ENCODE measurements at regions not wholly inside any gene's neighbourhood (a gene's known extent, or its start where the extent isn't known, plus 50 kb on each side); places are given as distances from the start of the nearest gene placed in this dataset.

DNA sequence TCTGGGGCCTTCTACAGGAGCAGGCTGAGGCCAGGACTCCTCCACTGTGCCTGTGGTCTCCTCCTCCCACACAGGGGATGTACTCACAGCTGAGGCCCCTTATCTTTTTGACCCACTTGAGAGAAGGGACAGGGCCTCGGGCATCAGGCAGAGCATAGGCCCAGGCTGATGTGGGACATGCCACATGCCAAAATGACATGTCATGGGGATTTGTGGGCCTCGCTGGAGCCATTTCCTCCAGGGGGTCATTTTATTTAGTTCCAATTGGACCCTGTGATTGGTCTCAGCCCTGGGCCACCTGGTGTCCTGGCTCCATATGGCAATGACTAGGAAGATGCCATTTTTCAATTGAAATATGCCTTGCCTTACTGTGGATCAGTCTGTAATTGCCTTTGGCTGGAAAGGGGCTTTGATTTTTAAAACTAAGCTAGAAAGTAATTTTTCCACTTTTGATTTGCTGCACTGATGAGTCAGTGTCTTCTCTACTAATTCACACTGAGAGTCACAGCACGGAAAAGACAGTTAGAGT lies 171.1 kb upstream of the NAV2 start:
- TF ChIP-seq, protein P1, sequence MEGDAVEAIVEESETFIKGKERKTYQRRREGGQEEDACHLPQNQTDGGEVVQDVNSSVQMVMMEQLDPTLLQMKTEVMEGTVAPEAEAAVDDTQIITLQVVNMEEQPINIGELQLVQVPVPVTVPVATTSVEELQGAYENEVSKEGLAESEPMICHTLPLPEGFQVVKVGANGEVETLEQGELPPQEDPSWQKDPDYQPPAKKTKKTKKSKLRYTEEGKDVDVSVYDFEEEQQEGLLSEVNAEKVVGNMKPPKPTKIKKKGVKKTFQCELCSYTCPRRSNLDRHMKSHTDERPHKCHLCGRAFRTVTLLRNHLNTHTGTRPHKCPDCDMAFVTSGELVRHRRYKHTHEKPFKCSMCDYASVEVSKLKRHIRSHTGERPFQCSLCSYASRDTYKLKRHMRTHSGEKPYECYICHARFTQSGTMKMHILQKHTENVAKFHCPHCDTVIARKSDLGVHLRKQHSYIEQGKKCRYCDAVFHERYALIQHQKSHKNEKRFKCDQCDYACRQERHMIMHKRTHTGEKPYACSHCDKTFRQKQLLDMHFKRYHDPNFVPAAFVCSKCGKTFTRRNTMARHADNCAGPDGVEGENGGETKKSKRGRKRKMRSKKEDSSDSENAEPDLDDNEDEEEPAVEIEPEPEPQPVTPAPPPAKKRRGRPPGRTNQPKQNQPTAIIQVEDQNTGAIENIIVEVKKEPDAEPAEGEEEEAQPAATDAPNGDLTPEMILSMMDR (conservative IDR thresholded peaks at IDR 0.05; ENCODE audit: low read depth, low read length), result no peak
- no peak for TF ChIP-seq ELK1 (IDR thresholded peaks at IDR 0.05; ENCODE audit: borderline replicate concordance, low read depth, low read length)
- no peak for TF ChIP-seq RCOR1 (IDR thresholded peaks at IDR 0.05; ENCODE audit: insufficient replicate concordance, low read length)
- no peak for TF ChIP-seq POLR2A (IDR thresholded peaks at IDR 0.05; ENCODE audit: low read depth, low read length)
- no peak for TF ChIP-seq FOS (IDR thresholded peaks at IDR 0.05; ENCODE audit: low read depth, low read length)
- no peak for TF ChIP-seq RAD21 (IDR thresholded peaks at IDR 0.05; ENCODE audit: low read length)
- TF ChIP-seq SMC3 (IDR thresholded peaks at IDR 0.05; ENCODE audit: low read depth, low read length), result no peak
- TF ChIP-seq RFX5 (IDR thresholded peaks at IDR 0.05; ENCODE audit: low read depth, low read length), result no peak
